Body of pancreas (tissue), 4 donors: ENCODE measurements at regions not wholly inside any gene's neighbourhood (a gene's known extent, or its start where the extent isn't known, plus 50 kb on each side); places are given as distances from the start of the nearest gene placed in this dataset.

Experiments
- CTCF ChIP-seq, 7 experiments: fragments of 450-650 bp in 4 of 7; fragments of 200-600 bp in 3 of 7; sonication (generic) in 3 of 7; IDR thresholded peaks; one replicate each; pipeline ENCODE4 v1.5.1; 2016 to 2019; ENCODE audit warnings: antibody characterized with exemption in 7 of 7
- POLR2A ChIP-seq, 3 donors: fragments of 450-650 bp; IDR thresholded peaks; one replicate each; pipeline ENCODE4 v1.6.1; 2016; ENCODE audit warnings: antibody characterized with exemption in 3 of 3, mild to moderate bottlenecking in 2 of 3

GRCh38 chr20:63139837-63140236 is 76.1 kb downstream of the YTHDF1 start:
- no peak for TF ChIP-seq CTCF (IDR thresholded peaks at IDR 0.05)
- TF ChIP-seq POLR2A (IDR thresholded peaks at IDR 0.05) = no peak
